Occipital lobe (tissue), 1 donor: ENCODE measurements at regions not wholly inside any gene's neighbourhood (a gene's known extent, or its start where the extent isn't known, plus 50 kb on each side); places are given as distances from the start of the nearest gene placed in this dataset.
"Not testable (repeated sequence)": the region's sequence is repeated elsewhere in the genome, so short reads cannot be mapped to it uniquely, and the experiment has no call there.

Experiments
- DNase-seq: peaks from one replicate; lab custom pipeline; 2025; lab: John Stamatoyannopoulos, UW

GRCh38 chr7:13188236-13188805 lies 500.9 kb downstream of the ARL4A start:
- no peak for DNase-seq

GRCh38 chr7:13188922-13189321 lies 501.5 kb downstream of the ARL4A start:
- no peak for DNase-seq

- DNase-seq, result no peak
These were observed 502.2 kb downstream of the ARL4A start for GRCh38 chr7:13189668-13190067.

- DNase-seq, result no peak
These were observed 510.1 kb downstream of the ARL4A start for GRCh38 chr7:13197501-13197900.

- DNase-seq, result no peak
These were observed 510.6 kb downstream of the ARL4A start for GRCh38 chr7:13198036-13198435.

GRCh38 chr7:13198727-13199126 lies 511.3 kb downstream of the ARL4A start:
- no peak for DNase-seq

GRCh38 chr7:13201628-13202027 lies 514.2 kb downstream of the ARL4A start:
- no peak for DNase-seq

- no peak for DNase-seq
These were observed 530.3 kb downstream of the ARL4A start for GRCh38 chr7:13217768-13218167.

GRCh38 chr7:13225068-13225467 lies 537.6 kb downstream of the ARL4A start:
- DNase-seq, result no peak

GRCh38 chr7:13226385-13226784 lies 539.0 kb downstream of the ARL4A start:
- no peak for DNase-seq

GRCh38 chr7:13231216-13231615 lies 543.8 kb downstream of the ARL4A start:
- DNase-seq, result no peak

- no peak for DNase-seq
These were observed 548.0 kb downstream of the ARL4A start for GRCh38 chr7:13235436-13235835.

GRCh38 chr7:13236026-13236425 lies 548.6 kb downstream of the ARL4A start:
- no peak for DNase-seq

- DNase-seq, result no peak
These were observed 552.9 kb downstream of the ARL4A start for GRCh38 chr7:13240349-13240748.

- no peak for DNase-seq
These were observed 554.0 kb downstream of the ARL4A start for GRCh38 chr7:13241416-13241815.

GRCh38 chr7:13257661-13258060 lies 570.2 kb downstream of the ARL4A start:
- DNase-seq, result no peak

- no peak for DNase-seq
These were observed 571.0 kb downstream of the ARL4A start for GRCh38 chr7:13258386-13258785.

GRCh38 chr7:13259930-13260329 lies 572.5 kb downstream of the ARL4A start:
- DNase-seq, result no peak

- DNase-seq, result no peak
These were observed 575.6 kb downstream of the ARL4A start for GRCh38 chr7:13262929-13263530.

GRCh38 chr7:13265271-13265670 lies 577.8 kb downstream of the ARL4A start:
- no peak for DNase-seq

GRCh38 chr7:13274205-13274604 lies 586.8 kb downstream of the ARL4A start:
- DNase-seq, result not testable (repeated sequence)

GRCh38 chr7:13276977-13277376 lies 589.5 kb downstream of the ARL4A start:
- DNase-seq, result no peak

GRCh38 chr7:13278020-13278419 lies 590.6 kb downstream of the ARL4A start:
- DNase-seq, result no peak
